ENCODE measurements at regions not wholly inside any gene's neighbourhood (a gene's known extent, or its start where the extent isn't known, plus 50 kb on each side); places are given as distances from the start of the nearest gene placed in this dataset.

- TF ChIP-seq ZFX (IDR thresholded peaks at IDR 0.05; ENCODE audit: borderline replicate concordance) (no peak), CTCF (IDR thresholded peaks at IDR 0.05) (no peak)
- no peak overlapping the region for H3K27ac ChIP-seq
These were observed 264.7 kb upstream of the TNRC6C start for GRCh38 chr17:77693776-77694175.

- H3K27ac ChIP-seq: no peak overlapping the region
- no peak for TF ChIP-seq CTCF (IDR thresholded peaks at IDR 0.05)
- TF ChIP-seq ZFX (IDR thresholded peaks at IDR 0.05; ENCODE audit: borderline replicate concordance): no peak
These were observed 263.8 kb upstream of the TNRC6C start for GRCh38 chr17:77694391-77695363.

- TF ChIP-seq ZFX (IDR thresholded peaks at IDR 0.05; ENCODE audit: borderline replicate concordance) (no peak), CTCF (IDR thresholded peaks at IDR 0.05) (no peak)
- H3K27ac ChIP-seq: no peak overlapping the region
These were observed 263.1 kb upstream of the TNRC6C start for GRCh38 chr17:77695386-77695785.

GRCh38 chr17:77696151-77696720, 262.3 kb upstream of the TNRC6C start:
- TF ChIP-seq CTCF (IDR thresholded peaks at IDR 0.05): no peak
- no peak for TF ChIP-seq ZFX (IDR thresholded peaks at IDR 0.05; ENCODE audit: borderline replicate concordance)
- no peak overlapping the region for H3K27ac ChIP-seq

GRCh38 chr17:77696721-77697460, 261.6 kb upstream of the TNRC6C start:
- H3K27ac ChIP-seq: no peak overlapping the region
- no peak for TF ChIP-seq ZFX (IDR thresholded peaks at IDR 0.05; ENCODE audit: borderline replicate concordance)
- TF ChIP-seq CTCF (IDR thresholded peaks at IDR 0.05): no peak

GRCh38 chr17:77697480-77698400, 260.8 kb upstream of the TNRC6C start:
- no peak overlapping the region for H3K27ac ChIP-seq
- no peak for TF ChIP-seq CTCF (IDR thresholded peaks at IDR 0.05)

Data from 22Rv1 (cell line).